Fibroblast of gingiva (primary cell): ENCODE measurements at regions not wholly inside any gene's neighbourhood (a gene's known extent, or its start where the extent isn't known, plus 50 kb on each side); places are given as distances from the start of the nearest gene placed in this dataset.
"Not testable (repeated sequence)": the region's sequence is repeated elsewhere in the genome, so short reads cannot be mapped to it uniquely, and the experiment has no call there.

Source experiments
- DNase-seq: peaks from one replicate; pipeline ENCODE4 v3.0.0-alpha.2; 2011; ENCODE audit warnings: low read depth

GRCh38 chr2:8370258-8370802 is 311.5 kb upstream of the ID2 start:
- DNase-seq = no peak

- no peak for DNase-seq
Observed at GRCh38 chr2:8371653-8372052, 310.2 kb upstream of the ID2 start.

- no peak for DNase-seq
Observed at GRCh38 chr2:8374782-8375181, 307.1 kb upstream of the ID2 start.

- DNase-seq = no peak
Observed at GRCh38 chr2:8376603-8377410, 305.0 kb upstream of the ID2 start.

- no peak for DNase-seq
Observed at GRCh38 chr2:8378016-8378810, 303.6 kb upstream of the ID2 start.

- DNase-seq = no peak
Observed at GRCh38 chr2:8379128-8379527, 302.7 kb upstream of the ID2 start.

- no peak for DNase-seq
Observed at GRCh38 chr2:8379549-8379948, 302.3 kb upstream of the ID2 start.

GRCh38 chr2:8380026-8380425 is 301.8 kb upstream of the ID2 start:
- no peak for DNase-seq

GRCh38 chr2:8380566-8380965 is 301.3 kb upstream of the ID2 start:
- DNase-seq = no peak

- no peak for DNase-seq
Observed at GRCh38 chr2:8382485-8382884, 299.4 kb upstream of the ID2 start.

GRCh38 chr2:8386748-8387147 is 295.1 kb upstream of the ID2 start:
- not testable (repeated sequence) for DNase-seq

- DNase-seq = no peak
Observed at GRCh38 chr2:8388781-8389180, 293.1 kb upstream of the ID2 start.

GRCh38 chr2:8389431-8390108 is 292.3 kb upstream of the ID2 start:
- no peak for DNase-seq

GRCh38 chr2:8391126-8391525 is 290.7 kb upstream of the ID2 start:
- no peak for DNase-seq

- DNase-seq = no peak
Observed at GRCh38 chr2:8391584-8391983, 290.3 kb upstream of the ID2 start.

- DNase-seq = no peak
Observed at GRCh38 chr2:8392098-8392866, 289.6 kb upstream of the ID2 start.

- no peak for DNase-seq
Observed at GRCh38 chr2:8393506-8393905, 288.4 kb upstream of the ID2 start.

- DNase-seq = no peak
Observed at GRCh38 chr2:8394131-8394530, 287.7 kb upstream of the ID2 start.

GRCh38 chr2:8394569-8395359 is 287.1 kb upstream of the ID2 start:
- no peak for DNase-seq

- DNase-seq = no peak
Observed at GRCh38 chr2:8395718-8396117, 286.1 kb upstream of the ID2 start.
